Retinal pigment epithelial cell (primary cell): ENCODE measurements at regions not wholly inside any gene's neighbourhood (a gene's known extent, or its start where the extent isn't known, plus 50 kb on each side); places are given as distances from the start of the nearest gene placed in this dataset.

ENCODE experiments used
- DNase-seq: peaks from one replicate; pipeline ENCODE4 v3.0.0-alpha.2; 2010; ENCODE audit warnings: low read depth
- H3K4me3 ChIP-seq: 2 replicates; pipeline ENCODE4 v1.5.1; 2011; ENCODE audit warnings: mild to moderate bottlenecking, low read length, control low read depth, moderate library complexity
- TF ChIP-seq, protein P1 (sequence below): conservative IDR thresholded peaks from 2 replicates; pipeline ENCODE4 v1.5.1; 2011; ENCODE audit warnings: low read depth, low read length, control low read depth, inconsistent platforms

GRCh38 chr2:188819792-188820191, 154.4 kb upstream of the COL3A1 start:
- no peak overlapping the region for H3K4me3 ChIP-seq
- DNase-seq: no peak
- TF ChIP-seq, protein P1, sequence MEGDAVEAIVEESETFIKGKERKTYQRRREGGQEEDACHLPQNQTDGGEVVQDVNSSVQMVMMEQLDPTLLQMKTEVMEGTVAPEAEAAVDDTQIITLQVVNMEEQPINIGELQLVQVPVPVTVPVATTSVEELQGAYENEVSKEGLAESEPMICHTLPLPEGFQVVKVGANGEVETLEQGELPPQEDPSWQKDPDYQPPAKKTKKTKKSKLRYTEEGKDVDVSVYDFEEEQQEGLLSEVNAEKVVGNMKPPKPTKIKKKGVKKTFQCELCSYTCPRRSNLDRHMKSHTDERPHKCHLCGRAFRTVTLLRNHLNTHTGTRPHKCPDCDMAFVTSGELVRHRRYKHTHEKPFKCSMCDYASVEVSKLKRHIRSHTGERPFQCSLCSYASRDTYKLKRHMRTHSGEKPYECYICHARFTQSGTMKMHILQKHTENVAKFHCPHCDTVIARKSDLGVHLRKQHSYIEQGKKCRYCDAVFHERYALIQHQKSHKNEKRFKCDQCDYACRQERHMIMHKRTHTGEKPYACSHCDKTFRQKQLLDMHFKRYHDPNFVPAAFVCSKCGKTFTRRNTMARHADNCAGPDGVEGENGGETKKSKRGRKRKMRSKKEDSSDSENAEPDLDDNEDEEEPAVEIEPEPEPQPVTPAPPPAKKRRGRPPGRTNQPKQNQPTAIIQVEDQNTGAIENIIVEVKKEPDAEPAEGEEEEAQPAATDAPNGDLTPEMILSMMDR: no peak

DNA sequence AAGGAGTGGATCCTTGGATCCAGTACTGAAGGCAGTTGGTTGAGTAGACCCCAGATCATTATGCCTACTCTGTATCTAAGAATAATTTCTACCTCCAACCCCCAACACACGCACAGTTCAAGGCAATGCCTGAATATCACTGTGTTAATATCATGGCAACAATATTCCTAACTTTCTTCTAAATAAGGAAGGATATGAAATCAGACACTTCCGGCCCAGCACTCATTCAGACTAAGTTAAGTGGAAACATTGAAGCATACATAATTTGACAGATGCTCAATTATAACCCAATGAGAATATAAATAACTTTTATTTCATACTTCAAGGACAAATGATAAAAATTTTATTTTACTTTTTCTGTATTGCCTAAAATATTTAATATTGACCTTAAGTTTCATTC, 153.6 kb upstream of the COL3A1 start:
- no peak for DNase-seq
- TF ChIP-seq, protein P1: no peak
- H3K4me3 ChIP-seq: no peak overlapping the region

DNA sequence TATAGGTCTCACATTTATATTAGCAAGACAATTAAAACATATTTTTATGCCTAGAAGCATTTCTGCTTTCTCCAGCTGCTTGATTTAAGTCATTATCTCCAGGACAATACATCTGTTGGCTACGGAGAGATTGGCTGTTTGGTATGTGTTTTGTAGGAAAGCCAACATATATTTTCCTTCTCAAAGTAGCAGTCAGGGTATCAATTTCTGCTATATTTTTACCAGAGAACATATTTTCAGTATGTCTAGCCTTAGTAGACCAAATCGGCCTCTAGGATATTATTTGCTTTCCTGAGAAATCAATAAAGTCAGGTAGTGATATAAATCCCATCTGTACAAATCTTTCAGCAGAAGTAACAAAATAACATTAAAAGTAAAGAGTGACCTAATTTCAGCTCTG, 150.0 kb upstream of the COL3A1 start:
- DNase-seq: no peak

GRCh38 chr2:188833331-188833730, 140.8 kb upstream of the COL3A1 start:
- DNase-seq: no peak
- TF ChIP-seq, protein P1: no peak
- H3K4me3 ChIP-seq: no peak overlapping the region

More for the DNA sequence above, 150.0 kb upstream of the COL3A1 start:
- TF ChIP-seq, protein P1: no peak
- H3K4me3 ChIP-seq: no peak overlapping the region

DNA sequence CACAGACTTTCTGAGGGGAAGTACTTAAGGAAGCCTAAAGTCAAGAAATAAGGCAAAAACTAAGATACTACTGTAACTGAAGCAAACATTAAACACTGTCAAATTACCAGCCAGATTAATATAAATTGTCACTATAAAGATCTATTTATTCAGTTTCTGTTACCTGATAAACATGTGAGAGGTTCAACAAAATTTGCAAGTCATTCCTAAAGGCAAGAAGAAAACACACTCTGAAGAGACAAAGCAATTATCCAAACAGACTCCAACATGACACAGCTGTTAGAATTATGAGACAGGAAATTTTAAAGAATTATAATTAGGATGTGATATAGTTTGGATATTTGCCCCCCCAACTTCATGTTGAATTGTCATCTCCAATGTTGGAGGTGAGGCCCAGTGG, 140.4 kb upstream of the COL3A1 start:
- TF ChIP-seq, protein P1: no peak
- no peak overlapping the region for H3K4me3 ChIP-seq

GRCh38 chr2:188835006-188835405, 139.2 kb upstream of the COL3A1 start:
- no peak for DNase-seq
- no peak overlapping the region for H3K4me3 ChIP-seq
- TF ChIP-seq, protein P1: no peak

More for the DNA sequence above, 140.4 kb upstream of the COL3A1 start:
- DNase-seq: no peak

DNA sequence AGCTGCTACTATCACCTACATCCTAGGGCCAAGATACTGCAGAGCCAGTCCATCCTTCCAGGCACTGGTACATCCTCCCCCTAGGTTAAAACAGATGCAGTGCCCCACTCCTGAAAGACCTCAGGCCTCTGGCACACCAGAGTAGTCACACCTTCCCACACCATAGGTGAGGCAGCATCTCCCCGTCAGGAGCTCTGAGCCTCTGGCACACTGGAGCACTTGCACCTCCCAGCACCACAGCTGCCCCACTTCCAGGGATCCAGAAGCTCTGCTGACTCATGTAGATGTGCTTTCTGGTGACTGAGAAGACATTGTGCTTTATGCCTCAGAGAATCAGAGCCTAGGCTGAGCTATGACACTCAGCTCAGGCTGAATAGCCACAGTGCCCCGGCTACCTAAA, 138.4 kb upstream of the COL3A1 start:
- no peak for DNase-seq
- H3K4me3 ChIP-seq: no peak overlapping the region
- TF ChIP-seq, protein P1: no peak
